HG02588 (cell line): ENCODE measurements at regions not wholly inside any gene's neighbourhood (a gene's known extent, or its start where the extent isn't known, plus 50 kb on each side); places are given as distances from the start of the nearest gene placed in this dataset.

ENCODE experiments used
- ATAC-seq: cut with Tn5 transposase; IDR thresholded peaks from one replicate; pipeline ENCODE4 v1.9.1; 2021; ENCODE audit warnings: mild to moderate bottlenecking, moderate library complexity; ENCODE audit not compliant: unreplicated experiment

GRCh38 chr1:195005338-195005737 is 1602.9 kb downstream of the KCNT2 start:
- no peak for ATAC-seq

GRCh38 chr1:194990483-194990882 is 1617.8 kb downstream of the KCNT2 start:
- no peak for ATAC-seq

- no peak for ATAC-seq
Measured at GRCh38 chr1:194975913-194976312, 1632.3 kb downstream of the KCNT2 start.

- ATAC-seq = no peak
Measured at GRCh38 chr1:194968916-194969315, 1639.3 kb downstream of the KCNT2 start.

GRCh38 chr1:194959795-194960194 is 1648.4 kb downstream of the KCNT2 start:
- no peak for ATAC-seq

- no peak for ATAC-seq
Measured at GRCh38 chr1:194952171-194952570, 1656.1 kb downstream of the KCNT2 start.

- ATAC-seq = no peak
Measured at GRCh38 chr1:194950584-194950983, 1657.7 kb downstream of the KCNT2 start.

- no peak for ATAC-seq
Measured at GRCh38 chr1:194940336-194941030, 1667.8 kb downstream of the KCNT2 start.

- ATAC-seq = no peak
Measured at GRCh38 chr1:194935864-194936263, 1672.4 kb downstream of the KCNT2 start.

GRCh38 chr1:194931166-194931565 is 1677.1 kb downstream of the KCNT2 start:
- ATAC-seq = no peak

- no peak for ATAC-seq
Measured at GRCh38 chr1:194930132-194930531, 1678.1 kb downstream of the KCNT2 start.

- ATAC-seq = no peak
Measured at GRCh38 chr1:194929357-194929756, 1678.9 kb downstream of the KCNT2 start.

GRCh38 chr1:194919146-194919545 is 1689.1 kb downstream of the KCNT2 start:
- no peak for ATAC-seq

GRCh38 chr1:194917769-194918168 is 1690.5 kb downstream of the KCNT2 start:
- no peak for ATAC-seq

GRCh38 chr1:194908643-194909042 is 1699.6 kb downstream of the KCNT2 start:
- ATAC-seq = no peak

GRCh38 chr1:194903524-194903923 is 1704.7 kb downstream of the KCNT2 start:
- ATAC-seq = no peak

GRCh38 chr1:194889310-194889709 is 1702.9 kb upstream of the B3GALT2 start:
- ATAC-seq = no peak

GRCh38 chr1:194870860-194871259 is 1684.4 kb upstream of the B3GALT2 start:
- no peak for ATAC-seq

- no peak for ATAC-seq
Measured at GRCh38 chr1:194866153-194866552, 1679.7 kb upstream of the B3GALT2 start.

- ATAC-seq = no peak
Measured at GRCh38 chr1:194865383-194865782, 1679.0 kb upstream of the B3GALT2 start.

- ATAC-seq = no peak
Measured at GRCh38 chr1:194862129-194862528, 1675.7 kb upstream of the B3GALT2 start.

- no peak for ATAC-seq
Measured at GRCh38 chr1:194860248-194861201, 1674.1 kb upstream of the B3GALT2 start.
